ENCODE measurements at regions not wholly inside any gene's neighbourhood (a gene's known extent, or its start where the extent isn't known, plus 50 kb on each side); places are given as distances from the start of the nearest gene placed in this dataset.
"Not testable (repeated sequence)": the region's sequence is repeated elsewhere in the genome, so short reads cannot be mapped to it uniquely, and the experiment has no call there.

GRCh38 chr5:68682400-68683160 lies 411.2 kb upstream of the SLC30A5 start:
- H3K27ac ChIP-seq = no peak overlapping the region
- DNase-seq (peak in 1 of 4 donors; percentile 24), ATAC-seq (peak; percentile 73)
- TF ChIP-seq, protein P1, sequence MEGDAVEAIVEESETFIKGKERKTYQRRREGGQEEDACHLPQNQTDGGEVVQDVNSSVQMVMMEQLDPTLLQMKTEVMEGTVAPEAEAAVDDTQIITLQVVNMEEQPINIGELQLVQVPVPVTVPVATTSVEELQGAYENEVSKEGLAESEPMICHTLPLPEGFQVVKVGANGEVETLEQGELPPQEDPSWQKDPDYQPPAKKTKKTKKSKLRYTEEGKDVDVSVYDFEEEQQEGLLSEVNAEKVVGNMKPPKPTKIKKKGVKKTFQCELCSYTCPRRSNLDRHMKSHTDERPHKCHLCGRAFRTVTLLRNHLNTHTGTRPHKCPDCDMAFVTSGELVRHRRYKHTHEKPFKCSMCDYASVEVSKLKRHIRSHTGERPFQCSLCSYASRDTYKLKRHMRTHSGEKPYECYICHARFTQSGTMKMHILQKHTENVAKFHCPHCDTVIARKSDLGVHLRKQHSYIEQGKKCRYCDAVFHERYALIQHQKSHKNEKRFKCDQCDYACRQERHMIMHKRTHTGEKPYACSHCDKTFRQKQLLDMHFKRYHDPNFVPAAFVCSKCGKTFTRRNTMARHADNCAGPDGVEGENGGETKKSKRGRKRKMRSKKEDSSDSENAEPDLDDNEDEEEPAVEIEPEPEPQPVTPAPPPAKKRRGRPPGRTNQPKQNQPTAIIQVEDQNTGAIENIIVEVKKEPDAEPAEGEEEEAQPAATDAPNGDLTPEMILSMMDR (IDR thresholded peaks at IDR 0.05) = no peak
- H3K36me3 ChIP-seq = no peaks in the 10 kb centered on the region
- peaks cover 0 to 5% of the 10 kb centered on the region in 2 donors for H3K4me1 ChIP-seq
- no peaks in the 10 kb centered on the region for H3K27me3 ChIP-seq
- H3K4me3 ChIP-seq = no peak overlapping the region
- intact Hi-C loops (cut with DNase I) = no loop called here
- no peaks in the 10 kb centered on the region for H3K9me3 ChIP-seq

DNA sequence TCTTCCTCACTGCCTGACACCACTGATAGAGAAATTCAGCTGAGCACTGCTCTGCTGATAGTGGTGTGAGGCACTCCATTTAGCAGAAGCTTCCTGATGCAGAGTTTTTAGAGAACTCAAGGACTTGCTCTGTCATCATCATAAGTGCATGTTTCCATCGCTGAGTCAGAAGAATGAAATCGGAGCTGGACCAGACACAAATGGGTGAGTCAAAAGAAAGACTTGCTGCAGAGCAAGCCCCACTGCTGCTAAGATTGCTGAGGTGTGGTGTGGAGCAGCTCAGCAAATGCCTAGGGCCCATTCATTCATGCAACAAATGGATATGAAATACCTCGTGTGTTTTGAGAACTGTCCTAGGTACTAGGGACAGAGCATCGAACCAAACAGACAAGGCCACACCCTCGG lies 410.2 kb upstream of the SLC30A5 start:
- Histone ChIP-seq H3K27me3 (no peaks in the 10 kb centered on the region), H3K4me1 (peaks cover 0 to 5% of the 10 kb centered on the region in 2 donors), H3K4me3 (no peak overlapping the region), H3K9me3 (no peaks in the 10 kb centered on the region), H3K36me3 (no peaks in the 10 kb centered on the region), H3K27ac (no peak overlapping the region)
- ATAC-seq = peak; percentile 91
- TF ChIP-seq, protein P1 (IDR thresholded peaks at IDR 0.05) = no peak
- intact Hi-C loops (cut with DNase I) = no loop called here
- DNase-seq = peak in 1 of 4 donors; percentile 40

DNA sequence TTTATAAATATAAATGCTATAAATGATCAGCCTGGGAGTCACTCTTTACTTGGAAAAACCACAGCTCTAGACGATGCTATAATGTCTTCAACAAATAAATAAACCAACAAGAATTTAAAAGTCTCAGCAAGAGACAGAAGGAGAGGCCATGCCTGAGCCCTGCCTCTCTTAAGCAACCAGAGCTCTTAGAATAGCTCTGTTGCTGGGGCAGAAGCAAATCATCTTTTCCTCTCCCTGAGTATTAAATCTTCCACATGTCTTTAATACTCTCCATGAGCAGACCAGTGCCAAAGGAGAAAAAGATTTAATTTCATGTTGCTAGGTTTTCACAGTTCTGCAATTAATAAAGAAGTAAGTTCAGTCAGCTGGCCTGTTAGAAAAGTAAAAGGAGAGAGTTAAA lies 408.0 kb upstream of the SLC30A5 start:
- TF ChIP-seq, protein P1 (IDR thresholded peaks at IDR 0.05) = no peak
- DNase-seq = no peak
- Histone ChIP-seq H3K9me3 (no peaks in the 10 kb centered on the region), H3K36me3 (no peaks in the 10 kb centered on the region), H3K4me3 (no peak overlapping the region), H3K4me1 (peaks cover 0 to 5% of the 10 kb centered on the region in 2 donors), H3K27me3 (no peaks in the 10 kb centered on the region), H3K27ac (no peak overlapping the region)
- no peak for ATAC-seq
- intact Hi-C loops (cut with DNase I) = no loop called here

- no peaks in the 10 kb centered on the region for H3K27me3 ChIP-seq
- H3K9me3 ChIP-seq = peaks cover 0 to 12% of the 10 kb centered on the region in 2 donors
- H3K4me3 ChIP-seq = no peak overlapping the region
- H3K27ac ChIP-seq = no peak overlapping the region
- no peaks in the 10 kb centered on the region for H3K36me3 ChIP-seq
- intact Hi-C loops (cut with DNase I) = no loop called here
- H3K4me1 ChIP-seq = no peaks in the 10 kb centered on the region
- TF ChIP-seq, protein P1 (IDR thresholded peaks at IDR 0.05) = no peak
- ATAC-seq = no peak
- DNase-seq = no peak
These were observed 405.3 kb upstream of the SLC30A5 start for GRCh38 chr5:68688547-68688946.

DNA sequence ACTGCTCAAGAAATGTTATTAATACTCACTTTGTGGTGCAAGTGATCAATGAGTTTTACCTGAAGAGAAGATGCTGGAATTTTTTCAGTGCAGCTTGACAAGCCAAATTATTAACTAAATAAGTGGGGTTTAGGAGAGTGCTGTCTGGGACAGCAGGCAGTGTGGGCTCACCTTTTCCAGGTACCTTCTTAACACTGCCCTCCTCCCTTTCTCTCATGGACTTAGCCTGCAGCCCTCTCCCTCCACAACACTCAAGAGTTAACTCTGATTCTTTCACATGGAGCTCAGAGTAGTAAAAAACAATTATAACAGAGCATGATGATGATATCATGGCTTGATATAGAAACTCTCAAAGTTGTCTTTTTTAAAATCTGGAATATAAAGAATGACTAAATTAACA lies 404.8 kb upstream of the SLC30A5 start:
- DNase-seq (no peak), ATAC-seq (no peak)
- no peak overlapping the region for H3K27ac ChIP-seq
- intact Hi-C loops (cut with DNase I) = no loop called here
- H3K36me3 ChIP-seq = no peaks in the 10 kb centered on the region
- no peaks in the 10 kb centered on the region for H3K27me3 ChIP-seq
- TF ChIP-seq, protein P1 (IDR thresholded peaks at IDR 0.05) = no peak
- no peaks in the 10 kb centered on the region for H3K4me1 ChIP-seq
- no peak overlapping the region for H3K4me3 ChIP-seq
- peaks cover 0 to 12% of the 10 kb centered on the region in 2 donors for H3K9me3 ChIP-seq

DNA sequence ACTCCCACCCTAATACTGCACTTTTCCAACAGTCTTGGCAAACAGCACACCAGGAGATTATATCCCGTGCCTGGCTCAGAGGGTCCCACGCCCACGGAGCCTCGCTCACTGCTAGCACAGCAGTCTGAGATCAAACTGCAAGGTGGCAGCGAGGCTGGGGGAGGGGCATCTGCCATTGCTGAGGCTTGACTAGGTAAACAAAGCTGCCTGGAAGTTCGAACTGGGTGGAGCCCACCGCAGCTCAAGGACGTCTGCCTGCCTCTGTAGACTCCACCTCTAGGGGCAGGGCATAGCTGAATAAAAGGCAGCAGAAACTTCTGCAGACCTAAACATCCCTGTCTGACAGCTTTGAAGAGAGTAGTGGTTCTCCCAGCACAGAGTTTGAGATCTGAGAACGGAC lies 401.9 kb upstream of the SLC30A5 start:
- not testable (repeated sequence) for H3K27me3 ChIP-seq

More for the DNA sequence above, 401.9 kb upstream of the SLC30A5 start:
- ATAC-seq; H3K27ac ChIP-seq; H3K4me1 ChIP-seq; intact Hi-C loops (cut with DNase I); H3K36me3 ChIP-seq; H3K4me3 ChIP-seq: not testable (repeated sequence)
- DNase-seq = peak in 1 of 4 donors; percentile 50
- peaks cover 0 to 12% of the 10 kb centered on the region in 2 donors for H3K9me3 ChIP-seq
